Kidney epithelial cell (primary cell): ENCODE measurements at regions not wholly inside any gene's neighbourhood (a gene's known extent, or its start where the extent isn't known, plus 50 kb on each side); places are given as distances from the start of the nearest gene placed in this dataset.

Experiments
- DNase-seq: peaks from one replicate; pipeline ENCODE4 v3.0.0-alpha.2; 2010; ENCODE audit warnings: low read depth
- H3K27me3 ChIP-seq: 2 replicates; pipeline ENCODE4 v1.6.0; 2011; ENCODE audit warnings: low read length; ENCODE audit not compliant: control insufficient read depth, insufficient read depth
- H3K36me3 ChIP-seq: 2 replicates; pipeline ENCODE4 v1.5.1; 2011; ENCODE audit warnings: low read length; ENCODE audit not compliant: control insufficient read depth, insufficient read depth
- H3K4me3 ChIP-seq: 2 replicates; pipeline ENCODE4 v1.5.1; 2011; ENCODE audit warnings: low read depth, mild to moderate bottlenecking, control low read depth, low read length
- CTCF ChIP-seq: IDR thresholded peaks from 2 replicates; pipeline ENCODE4 v1.5.1; 2011; ENCODE audit warnings: mild to moderate bottlenecking, moderate library complexity, low read length, control low read depth, inconsistent platforms; ENCODE audit not compliant: insufficient read depth, poor library complexity, severe bottlenecking

- H3K4me3 ChIP-seq: no peak overlapping the region
- no peak for TF ChIP-seq CTCF
- no peaks in the 10 kb centered on the region for H3K27me3 ChIP-seq
- no peak for DNase-seq
- no peaks in the 10 kb centered on the region for H3K36me3 ChIP-seq
Measured at GRCh38 chr6:16061818-16062217, 67.1 kb upstream of the MYLIP start.

GRCh38 chr6:16060039-16060438 lies 68.8 kb upstream of the MYLIP start:
- Histone ChIP-seq H3K36me3 (no peaks in the 10 kb centered on the region), H3K27me3 (no peaks in the 10 kb centered on the region), H3K4me3 (no peak overlapping the region)
- no peak for TF ChIP-seq CTCF
- DNase-seq: no peak

- Histone ChIP-seq H3K4me3 (no peak overlapping the region), H3K36me3 (no peaks in the 10 kb centered on the region), H3K27me3 (no peaks in the 10 kb centered on the region)
- no peak for TF ChIP-seq CTCF
- DNase-seq: no peak
Measured at GRCh38 chr6:16059496-16059895, 69.4 kb upstream of the MYLIP start.

DNA sequence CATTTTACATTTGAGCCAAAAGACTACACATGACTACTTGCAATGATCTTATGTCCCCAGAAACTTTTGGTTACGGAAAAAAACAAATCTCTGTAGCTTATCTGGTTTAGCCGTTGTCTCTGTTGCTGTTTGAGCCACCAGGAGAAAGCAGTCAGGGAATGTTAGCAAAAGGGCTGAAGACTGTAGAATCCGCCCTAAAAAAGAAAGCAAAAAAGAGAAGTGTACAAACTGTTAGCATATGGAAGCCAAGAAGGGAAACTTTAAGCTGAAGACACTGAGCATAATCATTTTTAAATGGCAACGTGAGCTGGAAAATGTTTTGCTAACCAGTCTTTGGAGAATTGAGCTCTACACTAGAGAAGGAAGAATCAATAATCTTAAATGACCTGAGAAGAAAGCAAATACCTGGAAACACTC lies 69.9 kb upstream of the MYLIP start:
- H3K36me3 ChIP-seq: no peaks in the 10 kb centered on the region
- TF ChIP-seq CTCF: no peak
- no peak overlapping the region for H3K4me3 ChIP-seq
- H3K27me3 ChIP-seq: no peaks in the 10 kb centered on the region
- DNase-seq: no peak

- TF ChIP-seq CTCF: no peak
- DNase-seq: no peak
- Histone ChIP-seq H3K36me3 (no peaks in the 10 kb centered on the region), H3K4me3 (no peak overlapping the region), H3K27me3 (no peaks in the 10 kb centered on the region)
Measured at GRCh38 chr6:16058201-16058928, 70.5 kb upstream of the MYLIP start.

DNA sequence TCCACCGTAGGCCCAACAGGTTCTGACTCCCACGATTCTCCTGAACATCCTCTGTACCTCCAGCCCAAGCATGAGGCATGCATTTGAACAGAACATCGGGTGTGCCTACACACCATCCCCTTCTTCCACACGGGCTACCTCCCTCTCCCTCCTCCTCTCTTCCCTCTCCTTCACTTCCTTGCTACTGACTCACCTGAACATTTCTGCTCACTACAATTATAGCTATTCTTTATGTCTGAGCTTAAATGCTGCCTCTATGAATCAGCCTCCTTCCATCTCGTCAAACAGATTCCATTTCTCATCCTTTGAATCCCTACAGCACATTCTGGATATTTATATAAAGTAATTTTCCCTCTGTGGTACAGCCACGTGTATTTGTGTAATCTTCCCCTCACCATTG lies 71.4 kb upstream of the MYLIP start:
- Histone ChIP-seq H3K36me3 (no peaks in the 10 kb centered on the region), H3K4me3 (no peak overlapping the region), H3K27me3 (no peaks in the 10 kb centered on the region)
- no peak for DNase-seq
- no peak for TF ChIP-seq CTCF
